ENCODE measurements at regions not wholly inside any gene's neighbourhood (a gene's known extent, or its start where the extent isn't known, plus 50 kb on each side); places are given as distances from the start of the nearest gene placed in this dataset.
"Not testable (repeated sequence)": the region's sequence is repeated elsewhere in the genome, so short reads cannot be mapped to it uniquely, and the experiment has no call there.

DNA sequence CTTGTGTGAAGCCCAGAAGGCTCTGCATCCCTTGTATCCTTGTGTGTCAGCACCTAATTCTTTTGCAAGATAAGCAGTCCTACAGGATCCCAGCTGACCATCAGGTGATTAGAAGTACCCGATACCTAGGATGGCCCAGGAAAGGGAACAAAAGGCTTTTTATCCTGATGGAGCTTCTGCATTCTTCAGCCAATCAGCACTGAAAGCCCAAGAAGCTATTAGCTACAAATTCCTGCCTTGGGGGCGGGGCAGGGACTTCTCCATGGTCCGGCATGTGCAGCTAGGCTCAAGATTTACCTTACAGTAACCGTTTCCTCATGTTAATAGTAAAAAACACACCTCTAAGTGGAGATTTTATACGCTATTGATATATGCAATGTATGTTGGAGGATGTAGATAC, 264.6 kb upstream of the THUMPD2 start:
- DNase-seq, result no peak

GRCh38 chr2:40043191-40043590, 264.1 kb upstream of the THUMPD2 start:
- no peak for DNase-seq

- no peak for DNase-seq
Measured at GRCh38 chr2:40041422-40042382, 262.6 kb upstream of the THUMPD2 start.

- no peak for DNase-seq
Measured at GRCh38 chr2:40039549-40039948, 260.5 kb upstream of the THUMPD2 start.

GRCh38 chr2:40038646-40039045, 259.6 kb upstream of the THUMPD2 start:
- DNase-seq, result no peak

DNA sequence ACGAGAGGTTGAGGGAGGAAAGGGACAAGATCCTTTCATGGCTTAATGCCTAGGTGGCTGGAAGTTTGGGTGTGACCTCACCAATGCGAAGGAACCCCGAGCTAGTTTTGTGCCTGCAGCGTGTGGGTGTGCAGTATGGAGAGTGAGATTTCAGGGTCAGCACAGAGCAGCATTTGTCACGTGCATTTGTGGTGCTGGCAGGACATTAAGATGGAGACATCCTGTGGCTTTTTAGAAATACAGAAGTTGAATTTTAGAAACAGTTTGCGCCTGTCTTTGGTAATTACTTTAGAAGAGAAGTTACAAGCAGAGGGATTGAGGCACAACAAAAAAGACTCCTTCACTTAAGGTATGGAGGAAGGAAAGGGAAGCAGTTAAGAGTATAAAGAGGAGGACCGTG, 258.2 kb upstream of the THUMPD2 start:
- no peak for DNase-seq

DNA sequence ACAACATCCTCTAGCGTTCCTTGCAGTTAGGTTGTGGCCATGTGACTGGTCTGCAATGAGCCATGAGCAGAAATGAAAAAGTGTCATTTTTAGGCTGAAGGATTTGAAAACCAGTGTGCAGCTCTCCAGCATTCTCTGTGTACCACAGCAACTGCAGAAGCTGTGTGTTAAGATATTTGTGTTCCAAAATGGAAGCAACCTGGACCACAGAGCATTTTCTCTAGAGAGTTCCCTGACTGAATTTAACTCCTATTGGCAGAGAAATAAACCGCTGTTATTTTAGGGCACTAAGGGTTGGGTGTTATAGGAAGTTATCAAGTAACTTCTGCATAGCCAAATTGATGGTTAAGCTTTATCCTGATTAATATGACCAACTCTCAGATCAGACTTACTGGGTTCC, 257.2 kb upstream of the THUMPD2 start:
- no peak for DNase-seq

- DNase-seq, result no peak
Measured at GRCh38 chr2:40034801-40035200, 255.7 kb upstream of the THUMPD2 start.

- DNase-seq, result no peak
Measured at GRCh38 chr2:40034198-40034597, 255.1 kb upstream of the THUMPD2 start.

GRCh38 chr2:40033781-40034180, 254.7 kb upstream of the THUMPD2 start:
- DNase-seq, result no peak

DNA sequence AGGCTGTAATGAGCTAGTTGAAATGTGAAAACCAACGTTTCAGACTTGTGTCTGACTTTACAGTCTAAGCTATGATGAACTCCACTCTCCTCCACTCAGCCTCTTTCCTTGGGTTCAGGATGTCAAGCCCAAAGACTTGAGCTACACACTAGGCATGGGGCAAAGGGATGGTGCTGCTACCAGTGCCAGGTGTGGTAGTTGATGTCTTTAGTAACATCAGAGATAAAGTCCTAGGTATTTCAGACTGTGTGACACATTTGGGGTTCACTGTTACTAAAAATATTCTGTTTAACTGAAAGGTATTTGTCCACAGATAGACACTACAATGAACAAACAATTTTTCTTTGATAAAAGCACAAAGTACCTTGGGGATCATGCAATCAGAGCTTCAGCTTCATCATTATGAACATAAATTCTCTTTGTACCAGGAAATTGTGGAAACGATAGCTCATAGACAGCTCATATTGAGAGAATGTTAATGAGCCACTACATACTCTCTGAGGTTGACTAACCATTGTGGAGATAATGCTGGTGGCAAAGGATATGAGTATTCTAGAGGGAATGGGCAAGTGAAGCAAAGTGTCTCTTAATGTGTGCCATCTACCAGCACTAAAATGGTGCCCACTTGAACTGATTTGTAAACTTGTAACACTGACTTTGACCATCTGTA, 253.7 kb upstream of the THUMPD2 start:
- DNase-seq, result no peak

GRCh38 chr2:40030456-40030975, 251.5 kb upstream of the THUMPD2 start:
- no peak for DNase-seq

- DNase-seq, result no peak
Measured at GRCh38 chr2:40028792-40029488, 249.9 kb upstream of the THUMPD2 start.

DNA sequence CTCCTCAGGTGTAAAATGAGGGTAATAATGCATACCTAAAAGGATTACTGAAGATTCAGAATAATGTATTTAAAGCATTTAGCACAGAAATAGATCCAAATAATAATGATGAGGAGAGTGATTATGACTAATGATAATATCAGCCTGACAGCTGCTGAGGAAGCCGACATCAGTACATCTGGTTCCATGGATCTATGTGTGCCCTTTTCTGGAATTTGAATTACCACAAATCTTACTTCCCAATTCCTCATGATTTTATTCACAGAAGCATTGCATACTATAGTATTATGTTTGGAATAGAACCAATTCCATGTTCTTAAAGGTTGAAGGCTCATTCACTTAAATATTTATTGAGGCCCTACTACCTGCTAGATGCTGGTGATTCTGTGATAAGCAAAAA, 248.9 kb upstream of the THUMPD2 start:
- DNase-seq, result no peak

DNA sequence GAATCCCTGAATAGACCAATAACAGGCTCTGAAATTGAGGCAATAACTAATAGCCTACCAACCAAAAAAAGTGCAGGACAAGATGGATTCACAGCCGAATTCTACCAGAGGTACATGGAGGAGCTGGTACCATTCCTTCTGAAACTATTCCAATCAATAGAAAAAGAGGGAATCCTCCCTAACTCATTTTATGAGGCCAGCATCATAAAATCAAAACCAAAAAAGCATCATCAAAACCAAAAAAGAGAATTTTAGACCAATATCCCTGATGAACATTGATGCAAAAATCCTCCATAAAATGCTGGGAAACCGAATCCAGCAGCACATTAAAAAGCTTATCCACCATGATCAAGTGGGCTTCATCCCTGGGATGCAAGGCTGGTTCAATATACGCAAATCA, 246.2 kb upstream of the THUMPD2 start:
- not testable (repeated sequence) for DNase-seq

- no peak for DNase-seq
Measured at GRCh38 chr2:40020997-40021396, 241.9 kb upstream of the THUMPD2 start.

DNA sequence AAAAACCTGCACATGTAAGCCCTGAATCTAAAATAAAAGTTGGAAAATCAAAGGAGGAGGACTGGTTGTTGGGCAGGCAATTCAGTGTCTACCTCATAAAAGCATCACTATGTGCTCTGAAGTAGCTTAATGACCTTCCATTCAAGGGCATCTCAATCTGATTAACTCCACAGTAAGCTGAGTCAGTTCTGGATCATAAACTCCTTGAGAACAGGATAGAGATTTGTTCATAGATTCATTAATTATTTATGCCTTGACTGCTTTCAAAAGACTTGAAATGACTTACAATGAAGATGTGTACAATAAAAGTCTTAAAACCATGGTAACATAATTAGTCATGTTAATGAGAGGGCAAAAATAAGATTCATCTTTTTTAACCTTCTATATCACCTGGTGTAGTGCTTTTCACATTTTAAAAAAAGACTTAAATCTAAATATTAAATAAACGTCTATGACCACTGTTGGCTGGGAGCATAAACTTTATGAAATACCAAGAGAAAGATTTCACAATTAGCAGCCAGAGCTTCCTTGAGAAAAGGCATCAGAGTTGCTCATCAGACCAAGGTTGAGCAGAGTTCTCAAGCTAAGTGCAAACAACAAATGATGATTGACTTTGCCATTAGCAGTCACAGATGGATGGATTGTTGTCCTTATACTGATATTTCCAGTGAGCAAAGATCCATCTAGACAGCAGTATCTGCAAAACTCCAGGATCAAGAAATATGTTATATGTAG, 237.3 kb upstream of the THUMPD2 start:
- no peak for DNase-seq

DNA sequence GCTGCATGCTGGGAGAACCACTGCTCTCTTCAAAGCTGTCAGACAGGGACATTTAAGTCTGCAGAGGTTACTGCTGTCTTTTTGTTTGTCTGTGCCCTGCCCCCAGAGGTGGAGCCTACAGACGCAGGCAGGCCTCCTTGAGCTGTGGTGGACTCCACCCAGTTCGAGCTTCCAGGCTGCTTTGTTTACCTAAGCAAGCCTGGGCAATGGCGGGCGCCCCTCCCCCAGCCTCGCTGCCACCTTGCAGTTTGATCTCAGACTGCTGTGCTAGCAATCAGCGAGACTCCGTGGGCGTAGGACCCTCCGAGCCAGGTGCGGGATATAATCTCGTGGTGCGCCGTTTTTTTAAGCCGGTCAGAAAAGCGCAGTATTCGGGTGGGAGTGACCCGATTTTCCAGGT, 234.9 kb upstream of the THUMPD2 start:
- DNase-seq, result not testable (repeated sequence)

DNA sequence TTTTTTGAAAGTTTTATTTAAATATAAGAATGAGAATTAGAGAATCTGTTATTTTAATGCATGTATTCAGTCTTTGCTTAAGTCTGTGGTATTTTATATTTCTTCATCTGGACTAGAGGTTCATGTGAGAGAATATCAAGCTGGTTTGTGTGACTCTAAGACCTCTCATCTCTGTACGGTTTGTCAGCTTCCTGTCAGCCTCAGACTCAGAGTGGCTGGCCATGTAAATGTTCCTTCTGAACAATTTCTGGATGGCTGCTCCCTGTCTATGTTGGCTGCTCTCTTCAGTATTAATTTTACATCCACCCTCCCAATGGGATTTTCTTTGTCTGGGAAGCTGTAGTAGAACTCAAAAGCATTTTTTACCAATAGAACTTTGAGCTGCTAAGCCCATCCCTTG, 225.3 kb upstream of the THUMPD2 start:
- no peak for DNase-seq

GRCh38 chr2:40002339-40002738, 223.3 kb upstream of the THUMPD2 start:
- DNase-seq, result no peak

- DNase-seq, result no peak
Measured at GRCh38 chr2:39999864-40000263, 220.8 kb upstream of the THUMPD2 start.

DNA sequence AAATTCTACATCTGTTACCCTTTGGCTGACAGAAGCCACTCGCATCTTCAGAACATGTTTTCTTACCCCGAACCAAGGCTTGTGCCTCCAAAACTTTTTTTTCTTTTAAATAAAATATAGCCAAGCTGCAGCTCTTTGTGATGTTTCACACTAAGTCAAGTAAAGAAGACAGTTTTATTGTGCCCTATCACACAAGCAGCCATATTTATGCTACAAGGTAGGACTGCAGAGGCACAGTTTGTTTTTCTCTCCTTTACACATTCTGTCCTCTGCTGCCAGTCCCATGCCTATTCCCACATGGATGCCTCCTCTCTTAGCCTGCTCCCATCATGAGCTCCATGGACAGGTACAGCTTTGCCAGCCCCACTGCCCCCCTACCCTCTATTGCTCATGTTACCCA, 219.6 kb upstream of the THUMPD2 start:
- no peak for DNase-seq

DNA sequence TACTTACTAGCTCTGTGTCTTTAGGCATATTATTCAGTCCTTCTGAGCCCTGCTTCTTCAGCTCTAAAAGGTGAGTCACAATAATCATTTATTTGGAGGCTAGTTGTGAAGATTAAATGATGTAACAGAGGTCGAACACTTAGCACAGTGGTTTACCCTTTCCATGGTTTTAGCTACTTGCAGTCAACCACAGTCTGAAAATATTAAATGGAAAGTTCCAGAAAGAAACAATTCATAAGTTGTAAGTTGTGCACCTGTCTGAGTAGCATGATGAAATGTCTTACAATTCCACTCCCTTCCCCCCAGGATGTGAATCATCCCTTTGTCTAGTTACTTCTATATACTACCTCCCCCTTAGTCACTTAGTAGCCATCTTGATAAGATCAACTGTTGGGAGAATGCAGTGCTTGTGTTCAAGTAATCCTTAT, 217.6 kb upstream of the THUMPD2 start:
- DNase-seq, result no peak

All from activated effector memory CD4-positive, alpha-beta T cell treated with anti-CD3 and anti-CD28 coated beads, Interleukin-2, amount 50 U/mL, for 16 hours (primary cell).